ENCODE measurements at regions not wholly inside any gene's neighbourhood (a gene's known extent, or its start where the extent isn't known, plus 50 kb on each side); places are given as distances from the start of the nearest gene placed in this dataset.

DNA sequence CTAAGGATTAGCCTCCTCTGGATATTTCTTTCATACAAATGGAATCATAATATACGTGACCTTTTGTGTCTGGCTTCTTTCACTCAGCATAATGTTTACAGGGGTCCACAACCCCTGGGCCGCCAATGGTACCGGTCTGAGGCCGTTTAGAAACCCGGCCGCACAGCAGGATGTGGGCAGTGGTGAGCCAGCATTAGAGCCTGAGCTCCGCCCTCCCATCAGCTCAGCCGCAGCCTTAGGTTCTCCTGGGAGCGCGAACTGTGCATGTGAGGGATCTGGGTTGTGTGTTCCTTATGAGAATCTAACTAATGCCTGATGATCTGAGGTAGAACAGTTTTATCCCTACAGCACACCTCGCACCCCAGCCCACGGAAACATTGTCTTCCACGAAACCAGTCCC lies 229.7 kb downstream of the ICE1 start:
- Histone ChIP-seq H3K27me3 (ENCODE audit: control insufficient read depth, extremely low read depth, insufficient read depth, low read length) (no peaks in the 10 kb centered on the region), H3K4me3 (ENCODE audit: control insufficient read depth in 2 of 3, extremely low read depth in 1 of 3, insufficient read depth in 2 of 3, low read depth in 1 of 3, low read length in 3 of 3) (no peak overlapping the region), H4K20me1 (ENCODE audit: control insufficient read depth, extremely low read depth, insufficient read depth, low read length) (no peaks in the 10 kb centered on the region), H3K9me3 (ENCODE audit: control insufficient read depth, low read depth, low read length) (peaks cover 3% of the 10 kb centered on the region), H3K4me2 (ENCODE audit: control insufficient read depth, extremely low read depth, insufficient read depth, low read depth, low read length) (no peak overlapping the region), H3K79me2 (ENCODE audit: control insufficient read depth, insufficient read depth, low read length) (no peaks in the 10 kb centered on the region), H3K36me3 (ENCODE audit: control insufficient read depth in 2 of 2, extremely low read depth in 1 of 2, insufficient read depth in 2 of 2, low read length in 2 of 2) (no peaks in the 10 kb centered on the region), H3K9me1 (ENCODE audit: control insufficient read depth, extremely low read depth, insufficient read depth, low read length) (no peaks in the 10 kb centered on the region), H2AFZ (ENCODE audit: control insufficient read depth, low read length) (no peak overlapping the region), H3K9ac (ENCODE audit: control insufficient read depth, extremely low read depth, insufficient read depth, low read length) (no peak overlapping the region), H3K4me1 (ENCODE audit: control insufficient read depth, extremely low read depth, insufficient read depth, low read length) (no peaks in the 10 kb centered on the region), H3K27ac (ENCODE audit: control insufficient read depth, insufficient read depth, low read length) (no peak overlapping the region)
- dilution Hi-C loops (cut with MboI; ENCODE audit: extremely low pct_ligation_motif_present, low sequenced_read_pairs), result no loop called here
- TF ChIP-seq, protein P1, sequence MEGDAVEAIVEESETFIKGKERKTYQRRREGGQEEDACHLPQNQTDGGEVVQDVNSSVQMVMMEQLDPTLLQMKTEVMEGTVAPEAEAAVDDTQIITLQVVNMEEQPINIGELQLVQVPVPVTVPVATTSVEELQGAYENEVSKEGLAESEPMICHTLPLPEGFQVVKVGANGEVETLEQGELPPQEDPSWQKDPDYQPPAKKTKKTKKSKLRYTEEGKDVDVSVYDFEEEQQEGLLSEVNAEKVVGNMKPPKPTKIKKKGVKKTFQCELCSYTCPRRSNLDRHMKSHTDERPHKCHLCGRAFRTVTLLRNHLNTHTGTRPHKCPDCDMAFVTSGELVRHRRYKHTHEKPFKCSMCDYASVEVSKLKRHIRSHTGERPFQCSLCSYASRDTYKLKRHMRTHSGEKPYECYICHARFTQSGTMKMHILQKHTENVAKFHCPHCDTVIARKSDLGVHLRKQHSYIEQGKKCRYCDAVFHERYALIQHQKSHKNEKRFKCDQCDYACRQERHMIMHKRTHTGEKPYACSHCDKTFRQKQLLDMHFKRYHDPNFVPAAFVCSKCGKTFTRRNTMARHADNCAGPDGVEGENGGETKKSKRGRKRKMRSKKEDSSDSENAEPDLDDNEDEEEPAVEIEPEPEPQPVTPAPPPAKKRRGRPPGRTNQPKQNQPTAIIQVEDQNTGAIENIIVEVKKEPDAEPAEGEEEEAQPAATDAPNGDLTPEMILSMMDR (optimal IDR thresholded peaks at IDR 0.05 in 1 of 3, IDR thresholded peaks at IDR 0.05 in 1 of 3, conservative IDR thresholded peaks at IDR 0.05 in 1 of 3; ENCODE audit: extremely low read depth in 1 of 3, insufficient read depth in 2 of 3, low read length in 3 of 3), result no peak
- no peak for TF ChIP-seq EZH2 (IDR thresholded peaks at IDR 0.05; ENCODE audit: low read length)
- FAIRE-seq (no peak), DNase-seq (ENCODE audit: low read depth, low spot score) (no peak)

DNA sequence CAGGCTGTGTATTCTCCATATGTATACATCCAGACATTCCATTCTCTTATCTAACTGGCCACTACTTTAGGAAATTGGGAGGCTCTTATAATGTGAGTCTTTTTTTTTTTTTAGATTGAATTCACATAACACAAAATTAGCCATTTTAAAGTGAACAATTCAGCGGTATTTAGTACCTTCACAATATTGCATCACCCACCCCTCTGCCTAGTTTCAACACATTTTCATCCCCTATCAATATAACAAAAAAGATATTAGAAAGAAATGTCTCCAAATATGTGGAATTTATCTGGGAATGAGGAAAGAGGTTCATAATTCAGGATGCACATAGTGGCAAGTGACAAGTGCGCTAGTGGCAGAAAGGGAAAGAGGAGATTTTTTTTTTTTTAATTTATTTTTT lies 228.5 kb downstream of the ICE1 start:
- Histone ChIP-seq H3K27me3 (ENCODE audit: control insufficient read depth, extremely low read depth, insufficient read depth, low read length) (no peaks in the 10 kb centered on the region), H3K79me2 (ENCODE audit: control insufficient read depth, insufficient read depth, low read length) (no peaks in the 10 kb centered on the region), H3K4me2 (ENCODE audit: control insufficient read depth, extremely low read depth, insufficient read depth, low read depth, low read length) (no peak overlapping the region), H3K4me3 (ENCODE audit: control insufficient read depth in 2 of 3, extremely low read depth in 1 of 3, insufficient read depth in 2 of 3, low read depth in 1 of 3, low read length in 3 of 3) (no peak overlapping the region), H3K27ac (ENCODE audit: control insufficient read depth, insufficient read depth, low read length) (no peak overlapping the region), H3K9me3 (ENCODE audit: control insufficient read depth, low read depth, low read length) (peaks cover 3% of the 10 kb centered on the region), H3K9me1 (ENCODE audit: control insufficient read depth, extremely low read depth, insufficient read depth, low read length) (no peaks in the 10 kb centered on the region), H3K4me1 (ENCODE audit: control insufficient read depth, extremely low read depth, insufficient read depth, low read length) (no peaks in the 10 kb centered on the region), H2AFZ (ENCODE audit: control insufficient read depth, low read length) (no peak overlapping the region), H3K9ac (ENCODE audit: control insufficient read depth, extremely low read depth, insufficient read depth, low read length) (no peak overlapping the region), H4K20me1 (ENCODE audit: control insufficient read depth, extremely low read depth, insufficient read depth, low read length) (no peaks in the 10 kb centered on the region), H3K36me3 (ENCODE audit: control insufficient read depth in 2 of 2, extremely low read depth in 1 of 2, insufficient read depth in 2 of 2, low read length in 2 of 2) (no peaks in the 10 kb centered on the region)
- FAIRE-seq, result no peak
- DNase-seq (ENCODE audit: low read depth, low spot score), result no peak
- dilution Hi-C loops (cut with MboI; ENCODE audit: extremely low pct_ligation_motif_present, low sequenced_read_pairs), result no loop called here
- TF ChIP-seq EZH2 (IDR thresholded peaks at IDR 0.05; ENCODE audit: low read length), result no peak
- TF ChIP-seq, protein P1 (optimal IDR thresholded peaks at IDR 0.05 in 1 of 3, IDR thresholded peaks at IDR 0.05 in 1 of 3, conservative IDR thresholded peaks at IDR 0.05 in 1 of 3; ENCODE audit: extremely low read depth in 1 of 3, insufficient read depth in 2 of 3, low read length in 3 of 3), result no peak

Measured in keratinocyte (primary cell).